ENCODE measurements at regions not wholly inside any gene's neighbourhood (a gene's known extent, or its start where the extent isn't known, plus 50 kb on each side); places are given as distances from the start of the nearest gene placed in this dataset.

DNA sequence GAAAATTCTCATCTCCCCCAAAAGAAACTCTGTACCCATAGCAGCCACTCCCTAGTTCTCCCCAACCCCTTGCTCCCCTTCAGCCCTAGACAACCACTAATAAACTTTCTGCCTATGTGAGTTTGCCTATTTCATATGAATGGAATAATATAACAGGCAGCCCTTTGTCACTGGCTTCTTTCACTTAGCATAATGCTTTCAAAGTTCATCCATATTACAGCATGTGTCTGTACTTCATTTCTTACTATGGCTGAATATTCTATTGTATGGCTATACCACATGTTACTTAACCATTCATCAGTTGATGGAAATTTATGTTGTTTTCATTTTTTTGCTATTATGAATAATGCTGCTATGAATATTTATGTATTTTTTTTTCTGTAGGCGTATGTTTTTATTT lies 442.9 kb downstream of the SLC4A3 start:
- H3K27ac ChIP-seq (ENCODE audit: low read length): no peak overlapping the region
- TF ChIP-seq TAF1 (IDR thresholded peaks at IDR 0.05; ENCODE audit: low read depth) (no peak), POLR2AphosphoS5 (IDR thresholded peaks at IDR 0.05) (no peak), RAD21 (conservative IDR thresholded peaks at IDR 0.05) (no peak), MXI1 (conservative IDR thresholded peaks at IDR 0.05; ENCODE audit: poor library complexity, severe bottlenecking) (no peak), SMC3 (conservative IDR thresholded peaks at IDR 0.05; ENCODE audit: poor library complexity) (no peak), EZH2 (IDR thresholded peaks at IDR 0.05; ENCODE audit: borderline replicate concordance, insufficient read depth, low read length, poor library complexity, severe bottlenecking) (no peak), EP300 (conservative IDR thresholded peaks at IDR 0.05; ENCODE audit: poor library complexity, severe bottlenecking) (no peak)
- TF ChIP-seq, protein P1, sequence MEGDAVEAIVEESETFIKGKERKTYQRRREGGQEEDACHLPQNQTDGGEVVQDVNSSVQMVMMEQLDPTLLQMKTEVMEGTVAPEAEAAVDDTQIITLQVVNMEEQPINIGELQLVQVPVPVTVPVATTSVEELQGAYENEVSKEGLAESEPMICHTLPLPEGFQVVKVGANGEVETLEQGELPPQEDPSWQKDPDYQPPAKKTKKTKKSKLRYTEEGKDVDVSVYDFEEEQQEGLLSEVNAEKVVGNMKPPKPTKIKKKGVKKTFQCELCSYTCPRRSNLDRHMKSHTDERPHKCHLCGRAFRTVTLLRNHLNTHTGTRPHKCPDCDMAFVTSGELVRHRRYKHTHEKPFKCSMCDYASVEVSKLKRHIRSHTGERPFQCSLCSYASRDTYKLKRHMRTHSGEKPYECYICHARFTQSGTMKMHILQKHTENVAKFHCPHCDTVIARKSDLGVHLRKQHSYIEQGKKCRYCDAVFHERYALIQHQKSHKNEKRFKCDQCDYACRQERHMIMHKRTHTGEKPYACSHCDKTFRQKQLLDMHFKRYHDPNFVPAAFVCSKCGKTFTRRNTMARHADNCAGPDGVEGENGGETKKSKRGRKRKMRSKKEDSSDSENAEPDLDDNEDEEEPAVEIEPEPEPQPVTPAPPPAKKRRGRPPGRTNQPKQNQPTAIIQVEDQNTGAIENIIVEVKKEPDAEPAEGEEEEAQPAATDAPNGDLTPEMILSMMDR (IDR thresholded peaks at IDR 0.05; ENCODE audit: poor library complexity, severe bottlenecking): no peak
- TF ChIP-seq, protein P2, sequence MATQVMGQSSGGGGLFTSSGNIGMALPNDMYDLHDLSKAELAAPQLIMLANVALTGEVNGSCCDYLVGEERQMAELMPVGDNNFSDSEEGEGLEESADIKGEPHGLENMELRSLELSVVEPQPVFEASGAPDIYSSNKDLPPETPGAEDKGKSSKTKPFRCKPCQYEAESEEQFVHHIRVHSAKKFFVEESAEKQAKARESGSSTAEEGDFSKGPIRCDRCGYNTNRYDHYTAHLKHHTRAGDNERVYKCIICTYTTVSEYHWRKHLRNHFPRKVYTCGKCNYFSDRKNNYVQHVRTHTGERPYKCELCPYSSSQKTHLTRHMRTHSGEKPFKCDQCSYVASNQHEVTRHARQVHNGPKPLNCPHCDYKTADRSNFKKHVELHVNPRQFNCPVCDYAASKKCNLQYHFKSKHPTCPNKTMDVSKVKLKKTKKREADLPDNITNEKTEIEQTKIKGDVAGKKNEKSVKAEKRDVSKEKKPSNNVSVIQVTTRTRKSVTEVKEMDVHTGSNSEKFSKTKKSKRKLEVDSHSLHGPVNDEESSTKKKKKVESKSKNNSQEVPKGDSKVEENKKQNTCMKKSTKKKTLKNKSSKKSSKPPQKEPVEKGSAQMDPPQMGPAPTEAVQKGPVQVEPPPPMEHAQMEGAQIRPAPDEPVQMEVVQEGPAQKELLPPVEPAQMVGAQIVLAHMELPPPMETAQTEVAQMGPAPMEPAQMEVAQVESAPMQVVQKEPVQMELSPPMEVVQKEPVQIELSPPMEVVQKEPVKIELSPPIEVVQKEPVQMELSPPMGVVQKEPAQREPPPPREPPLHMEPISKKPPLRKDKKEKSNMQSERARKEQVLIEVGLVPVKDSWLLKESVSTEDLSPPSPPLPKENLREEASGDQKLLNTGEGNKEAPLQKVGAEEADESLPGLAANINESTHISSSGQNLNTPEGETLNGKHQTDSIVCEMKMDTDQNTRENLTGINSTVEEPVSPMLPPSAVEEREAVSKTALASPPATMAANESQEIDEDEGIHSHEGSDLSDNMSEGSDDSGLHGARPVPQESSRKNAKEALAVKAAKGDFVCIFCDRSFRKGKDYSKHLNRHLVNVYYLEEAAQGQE (IDR thresholded peaks at IDR 0.05; ENCODE audit: borderline replicate concordance): no peak
- no peaks in the 10 kb centered on the region for H3F3A ChIP-seq (ENCODE audit: insufficient read depth, low read length, poor library complexity, severe bottlenecking)
- no peak overlapping the region for H3K4me2 ChIP-seq (ENCODE audit: low read length)
- no peaks in the 10 kb centered on the region for H3K27me3 ChIP-seq (ENCODE audit: insufficient read depth, low read depth, low read length)
- H4K20me1 ChIP-seq (ENCODE audit: insufficient read depth): no peaks in the 10 kb centered on the region
- H3K79me2 ChIP-seq (replicated peaks; ENCODE audit: insufficient read depth, low read length): no peaks in the 10 kb centered on the region
- H3K36me3 ChIP-seq (ENCODE audit: insufficient read depth, low read length): no peaks in the 10 kb centered on the region
- H3K9me2 ChIP-seq (ENCODE audit: insufficient read depth, low read length): no peaks in the 10 kb centered on the region
- no peak overlapping the region for H2AFZ ChIP-seq (ENCODE audit: low read depth, low read length)
- no peak overlapping the region for H3K4me3 ChIP-seq (ENCODE audit: low read length)
- no peaks in the 10 kb centered on the region for H3K9me3 ChIP-seq (ENCODE audit: low read length)
- H3K9ac ChIP-seq (ENCODE audit: low read length): no peak overlapping the region

DNA sequence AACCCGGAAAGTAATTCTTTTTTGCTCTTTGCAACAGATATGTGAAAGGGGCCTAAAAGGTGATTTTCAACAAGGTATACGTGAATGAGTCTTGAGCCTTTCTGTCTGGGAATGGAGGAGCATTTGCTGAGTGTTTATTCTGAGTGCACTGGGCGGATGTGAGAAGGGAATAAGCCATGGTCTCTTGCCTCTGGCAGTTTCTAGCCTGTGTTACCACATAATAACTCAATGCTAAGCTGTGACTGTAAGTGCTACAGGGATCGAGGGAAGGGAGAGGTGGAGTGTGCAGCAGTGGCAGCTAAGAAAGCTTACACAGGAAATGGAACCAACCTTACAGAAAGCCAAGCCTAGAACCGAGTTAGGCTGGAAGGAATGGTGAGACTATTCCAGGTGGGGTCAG lies 444.3 kb downstream of the SLC4A3 start:
- H3K9ac ChIP-seq (ENCODE audit: low read length): no peak overlapping the region
- H3K4me2 ChIP-seq (ENCODE audit: low read length): no peak overlapping the region

More for the DNA sequence above, 444.3 kb downstream of the SLC4A3 start:
- no peaks in the 10 kb centered on the region for H3K79me2 ChIP-seq (replicated peaks; ENCODE audit: insufficient read depth, low read length)
- H3K9me3 ChIP-seq (ENCODE audit: low read length): no peaks in the 10 kb centered on the region
- H3K9me2 ChIP-seq (ENCODE audit: insufficient read depth, low read length): no peaks in the 10 kb centered on the region
- no peaks in the 10 kb centered on the region for H3K27me3 ChIP-seq (ENCODE audit: insufficient read depth, low read depth, low read length)
- H2AFZ ChIP-seq (ENCODE audit: low read depth, low read length): no peak overlapping the region
- H3K36me3 ChIP-seq (ENCODE audit: insufficient read depth, low read length): no peaks in the 10 kb centered on the region
- peak overlapping the region; percentile 6 for H3K27ac ChIP-seq (ENCODE audit: low read length)
- H3K4me3 ChIP-seq (ENCODE audit: low read length): no peak overlapping the region
- H3F3A ChIP-seq (ENCODE audit: insufficient read depth, low read length, poor library complexity, severe bottlenecking): no peaks in the 10 kb centered on the region
- TF ChIP-seq SMC3 (conservative IDR thresholded peaks at IDR 0.05; ENCODE audit: poor library complexity): no peak
- TF ChIP-seq EP300 (conservative IDR thresholded peaks at IDR 0.05; ENCODE audit: poor library complexity, severe bottlenecking): no peak
- TF ChIP-seq MXI1 (conservative IDR thresholded peaks at IDR 0.05; ENCODE audit: poor library complexity, severe bottlenecking): no peak
- TF ChIP-seq EZH2 (IDR thresholded peaks at IDR 0.05; ENCODE audit: borderline replicate concordance, insufficient read depth, low read length, poor library complexity, severe bottlenecking): no peak
- no peak for TF ChIP-seq RAD21 (conservative IDR thresholded peaks at IDR 0.05)
- TF ChIP-seq, protein P2 (IDR thresholded peaks at IDR 0.05; ENCODE audit: borderline replicate concordance): no peak
- no peak for TF ChIP-seq POLR2AphosphoS5 (IDR thresholded peaks at IDR 0.05)
- no peak for TF ChIP-seq TAF1 (IDR thresholded peaks at IDR 0.05; ENCODE audit: low read depth)
- TF ChIP-seq, protein P1 (IDR thresholded peaks at IDR 0.05; ENCODE audit: poor library complexity, severe bottlenecking): no peak
- no peaks in the 10 kb centered on the region for H4K20me1 ChIP-seq (ENCODE audit: insufficient read depth)
